Neural progenitor cell (in vitro differentiated cells): ENCODE measurements at regions not wholly inside any gene's neighbourhood (a gene's known extent, or its start where the extent isn't known, plus 50 kb on each side); places are given as distances from the start of the nearest gene placed in this dataset.

Experiments
- CTCF ChIP-seq: fragments of 200-600 bp; sonication (generic); IDR thresholded peaks from 2 replicates; pipeline ENCODE4 v1.5.1; 2017; ENCODE audit warnings: antibody characterized with exemption, mild to moderate bottlenecking
- EZH2 ChIP-seq: fragments of 200-600 bp; sonication (generic); IDR thresholded peaks from 2 replicates; pipeline ENCODE4 v1.6.1; 2017; ENCODE audit warnings: antibody characterized with exemption, mild to moderate bottlenecking, moderate library complexity
- EZH2phosphoT487 ChIP-seq: fragments of 200-600 bp; sonication (generic); IDR thresholded peaks from 2 replicates; pipeline ENCODE4 v1.6.1; 2017; ENCODE audit warnings: antibody characterized with exemption

- TF ChIP-seq CTCF (no peak), EZH2phosphoT487 (no peak), EZH2 (no peak)
Observed at GRCh38 chrX:109934434-109934833, 68.5 kb upstream of the TMEM164 start.
